ENCODE measurements at regions not wholly inside any gene's neighbourhood (a gene's known extent, or its start where the extent isn't known, plus 50 kb on each side); places are given as distances from the start of the nearest gene placed in this dataset.

DNA sequence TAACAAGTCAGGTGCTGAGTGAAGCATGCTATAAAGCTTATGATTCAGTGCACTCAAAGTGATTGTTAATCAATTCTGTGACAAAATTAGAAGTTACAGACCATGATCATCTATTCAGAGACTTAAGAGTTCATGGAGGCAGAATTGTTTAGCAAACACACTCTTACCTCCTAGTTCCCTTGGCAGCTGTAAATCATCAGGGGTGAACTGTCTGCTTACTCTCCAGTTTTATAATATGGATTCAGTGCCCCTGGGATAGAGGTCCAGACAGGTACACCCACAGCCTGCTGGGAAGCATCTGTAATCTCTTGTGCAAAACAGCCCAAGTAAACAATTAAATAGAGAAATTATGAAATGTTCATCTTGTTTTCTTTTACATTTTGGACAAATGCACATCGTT, 835.0 kb upstream of the COBL start:
- no peak for DNase-seq (ENCODE audit: low read depth)

GRCh38 chr7:52150952-52151351, 834.3 kb upstream of the COBL start:
- no peak for DNase-seq (ENCODE audit: low read depth)

DNA sequence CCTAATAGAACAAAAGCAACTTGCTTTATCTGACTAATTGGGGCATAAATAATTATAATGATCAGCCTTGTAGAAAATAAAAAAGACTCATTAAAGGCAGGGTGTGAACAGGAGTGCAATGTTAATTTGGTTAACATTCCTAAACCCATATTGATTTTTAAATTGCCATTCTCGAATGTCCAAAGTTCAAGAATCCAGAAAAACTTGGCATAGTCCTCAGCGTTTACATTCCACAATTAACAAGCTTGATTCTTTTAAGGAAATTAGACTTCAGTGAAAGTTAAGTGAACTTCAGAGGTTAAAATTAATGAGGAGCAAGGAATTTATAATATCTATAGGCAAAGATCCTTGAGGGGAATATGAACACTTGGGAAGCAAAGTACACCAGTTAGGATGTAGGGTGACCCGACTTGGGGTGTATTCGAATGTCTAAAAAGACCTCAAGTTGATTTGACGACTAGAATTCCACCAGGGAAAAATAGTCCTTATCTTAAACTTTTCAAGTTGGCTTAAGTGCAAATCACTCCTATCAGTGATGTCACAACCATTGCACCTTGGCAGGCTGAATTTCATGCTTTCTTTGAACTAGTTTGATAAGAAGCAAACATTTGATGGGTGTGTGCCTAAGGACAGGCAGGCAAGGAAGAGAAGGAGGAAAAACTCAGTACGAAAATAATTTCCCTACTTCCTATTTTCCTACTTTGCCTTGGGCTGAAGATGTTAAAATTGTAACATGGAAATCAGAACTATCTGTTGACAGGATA, 830.4 kb upstream of the COBL start:
- DNase-seq (ENCODE audit: low read depth): no peak

DNA sequence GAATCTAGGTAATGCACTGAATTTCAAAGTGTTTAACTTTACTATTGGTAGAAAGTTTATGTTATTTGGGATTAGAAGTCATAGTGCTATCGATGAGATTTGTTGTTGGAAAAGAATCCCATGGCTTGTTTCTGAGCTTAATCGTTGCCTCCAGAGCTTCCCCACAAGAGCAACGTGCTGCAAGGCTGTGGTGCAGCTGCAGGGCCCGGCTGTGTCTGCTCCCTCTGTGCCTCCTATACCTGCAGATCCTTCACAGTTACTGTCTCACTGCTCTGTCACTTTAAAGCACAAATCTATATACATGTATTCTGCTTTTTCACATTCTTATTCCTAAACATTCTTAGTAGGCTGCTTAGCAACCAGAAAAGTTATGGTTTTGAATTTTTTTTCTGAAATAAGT, 826.6 kb upstream of the COBL start:
- DNase-seq (ENCODE audit: low read depth): no peak

DNA sequence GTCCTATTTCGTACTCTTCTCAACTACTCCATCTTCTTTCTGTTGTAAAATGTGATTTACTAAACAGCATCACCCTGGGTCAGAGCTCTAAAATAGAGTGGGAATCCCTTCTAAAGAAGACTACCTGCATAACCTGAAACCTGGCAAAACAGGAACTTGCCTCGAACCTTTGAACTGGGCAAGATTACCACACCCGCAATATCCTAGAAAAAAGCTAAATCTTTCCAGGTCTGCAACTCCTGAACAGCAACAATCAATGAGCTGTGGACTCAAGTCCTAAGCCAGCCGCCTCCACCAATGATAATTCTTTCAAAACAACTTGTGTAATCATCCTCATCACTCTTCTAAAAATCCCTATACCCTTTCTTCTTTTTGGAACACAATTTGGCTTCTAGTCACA, 824.2 kb upstream of the COBL start:
- DNase-seq (ENCODE audit: low read depth): no peak

DNA sequence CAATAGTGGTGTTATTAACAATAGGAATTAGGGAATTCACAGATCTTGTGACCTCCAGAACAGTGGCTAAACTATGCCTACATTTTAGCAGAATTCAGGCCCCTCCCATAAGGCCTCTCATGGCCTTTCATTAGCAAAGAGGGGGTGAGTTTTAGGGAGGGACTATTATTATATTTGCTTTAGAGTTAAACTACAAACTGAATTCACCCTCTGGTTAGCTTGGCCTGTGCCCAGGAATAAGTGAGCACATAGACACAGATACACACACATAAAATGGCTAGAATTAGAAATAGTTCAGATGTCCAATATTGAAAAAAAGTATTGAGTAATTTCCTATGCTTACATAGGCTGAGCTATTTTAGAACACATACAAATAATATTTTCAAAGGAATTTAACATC, 818.8 kb upstream of the COBL start:
- DNase-seq (ENCODE audit: low read depth): no peak

GRCh38 chr7:52129278-52129677, 812.7 kb upstream of the COBL start:
- no peak for DNase-seq (ENCODE audit: low read depth)

DNA sequence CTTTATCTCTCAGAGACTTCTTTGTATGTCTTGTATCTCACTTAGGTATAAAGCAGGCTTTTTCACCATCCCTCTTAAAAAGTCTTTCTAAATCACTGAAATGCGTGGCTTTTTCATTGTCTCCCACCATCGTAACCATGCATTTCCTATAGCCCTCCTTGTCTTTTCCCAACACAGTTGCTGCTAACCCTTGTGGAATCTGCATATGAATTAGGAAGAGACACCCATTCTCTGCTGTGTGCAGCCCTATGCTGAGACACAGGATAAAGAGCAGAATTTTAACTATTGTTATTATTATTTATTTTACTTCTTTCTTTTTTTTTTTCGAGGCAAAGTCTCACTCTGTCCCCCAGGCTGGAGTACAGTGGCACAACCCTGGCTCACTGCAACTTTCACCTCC, 804.3 kb upstream of the COBL start:
- no peak for DNase-seq (ENCODE audit: low read depth)

DNA sequence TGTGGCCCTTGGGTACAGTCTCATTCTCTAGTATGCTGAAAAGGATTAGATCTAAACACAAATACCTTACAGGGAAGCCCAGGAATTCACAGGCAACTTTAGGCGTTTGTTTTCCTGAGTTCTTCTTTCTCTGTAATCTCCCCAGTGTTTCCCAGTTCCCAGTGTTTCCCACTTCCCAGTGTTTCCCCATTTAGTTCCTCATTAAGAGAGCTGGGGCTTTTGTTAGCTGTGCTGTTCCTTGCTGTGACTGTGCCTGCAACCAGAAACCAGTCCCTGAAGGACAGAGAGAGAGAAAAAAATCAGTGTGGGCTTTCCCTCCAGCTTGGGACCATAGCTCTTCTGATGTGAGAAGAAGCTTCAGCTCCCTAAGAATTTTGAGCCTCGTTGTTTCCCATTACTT, 802.9 kb upstream of the COBL start:
- no peak for DNase-seq (ENCODE audit: low read depth)

DNA sequence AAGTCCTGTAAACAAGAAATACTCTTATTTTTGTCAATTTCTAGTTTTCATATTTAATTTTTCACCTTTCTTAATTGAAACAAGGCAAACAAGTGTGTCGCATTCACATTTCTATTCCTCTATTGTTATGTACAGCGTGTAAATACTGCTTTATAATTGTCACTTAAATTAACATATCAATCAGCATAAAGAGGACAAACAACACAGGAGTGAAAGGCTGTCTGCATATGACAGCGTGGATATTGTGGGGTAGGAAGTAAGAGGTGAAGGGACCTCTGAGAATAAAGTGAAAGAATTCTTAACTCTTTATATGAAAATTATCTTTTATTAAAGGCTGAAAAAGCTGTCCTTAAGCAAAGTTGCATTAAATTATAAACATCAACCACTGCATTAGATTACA, 797.9 kb upstream of the COBL start:
- DNase-seq (ENCODE audit: low read depth): no peak

DNA sequence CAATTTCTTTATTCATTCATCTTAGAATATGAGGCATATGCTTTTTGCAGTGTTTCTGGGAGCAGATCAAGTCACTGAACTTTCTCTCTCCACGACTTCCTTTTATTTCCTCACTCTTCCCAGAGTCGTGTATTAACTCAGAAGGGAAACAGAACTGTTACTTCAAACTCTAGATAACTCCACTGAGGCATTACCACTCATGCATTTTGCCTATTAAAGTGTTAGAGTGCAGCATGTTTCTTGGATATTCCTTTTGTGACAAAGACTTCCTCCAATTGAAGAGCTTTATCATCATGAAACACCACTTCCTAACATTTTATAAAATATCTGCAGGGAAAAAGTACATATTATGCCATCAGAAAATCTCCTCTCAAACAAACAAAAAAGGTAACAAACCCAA, 797.4 kb upstream of the COBL start:
- no peak for DNase-seq (ENCODE audit: low read depth)

- no peak for DNase-seq (ENCODE audit: low read depth)
Observed at GRCh38 chr7:52107355-52107754, 790.7 kb upstream of the COBL start.

DNA sequence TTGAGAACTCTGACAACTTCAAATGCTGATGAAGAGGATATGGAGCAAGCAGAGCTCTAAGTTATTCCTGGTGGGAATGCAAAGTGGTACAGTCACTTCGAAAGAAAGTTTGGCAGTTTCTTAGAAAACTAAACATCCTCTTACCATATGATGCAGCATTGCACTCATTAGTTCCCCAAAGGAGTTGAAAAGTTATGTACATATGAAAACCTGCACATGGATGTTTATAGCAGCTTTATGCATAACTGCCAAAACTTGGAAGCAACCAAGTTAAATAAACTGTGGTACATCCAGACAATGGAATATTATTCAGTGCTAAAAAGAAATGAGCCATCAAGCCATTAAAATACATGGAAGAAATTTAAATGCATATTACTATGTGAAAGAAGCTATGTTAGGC, 779.3 kb upstream of the COBL start:
- DNase-seq (ENCODE audit: low read depth): no peak

GRCh38 chr7:52091996-52092395, 775.4 kb upstream of the COBL start:
- no peak for DNase-seq (ENCODE audit: low read depth)

DNA sequence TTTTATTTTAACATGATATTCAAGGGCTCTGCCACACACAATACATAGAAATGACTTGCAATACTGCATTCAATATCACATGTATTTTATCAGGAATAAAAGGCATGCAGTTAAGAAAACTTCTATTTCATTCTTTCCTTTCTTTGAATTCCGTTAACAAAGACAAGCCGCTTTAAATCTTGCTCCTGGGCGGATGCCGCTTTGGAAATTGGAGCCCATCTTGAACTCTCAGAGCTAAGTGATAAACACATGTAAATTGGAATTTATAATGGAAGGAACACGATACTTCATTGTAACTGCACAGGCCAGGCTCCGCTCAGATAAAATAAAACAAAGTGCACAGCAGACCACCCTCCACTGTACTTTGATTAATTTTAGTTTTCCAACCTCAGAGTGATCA, 774.5 kb upstream of the COBL start:
- no peak for DNase-seq (ENCODE audit: low read depth)

GRCh38 chr7:52088008-52088901, 771.6 kb upstream of the COBL start:
- no peak for DNase-seq (ENCODE audit: low read depth)

DNA sequence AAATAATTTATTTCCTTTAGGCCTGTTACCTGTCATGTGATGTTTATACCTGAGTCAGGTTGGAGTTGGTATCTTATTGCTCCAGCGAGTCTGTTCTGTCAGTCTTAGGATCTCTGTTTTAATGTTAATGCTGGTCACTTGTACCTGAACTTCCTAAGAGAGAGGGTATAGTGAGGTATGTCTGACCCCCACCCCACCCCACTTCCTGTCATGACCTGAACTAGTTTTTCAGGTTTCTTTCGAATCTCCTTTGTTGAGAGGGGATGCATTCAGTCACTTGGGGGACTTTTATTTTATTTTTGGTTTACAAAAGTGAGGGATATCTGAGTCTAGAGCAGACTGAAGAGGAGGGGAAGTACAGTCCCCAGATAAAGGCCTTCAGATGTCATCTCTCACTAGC, 769.0 kb upstream of the COBL start:
- no peak for DNase-seq (ENCODE audit: low read depth)

GRCh38 chr7:52080493-52080892, 763.9 kb upstream of the COBL start:
- no peak for DNase-seq (ENCODE audit: low read depth)

DNA sequence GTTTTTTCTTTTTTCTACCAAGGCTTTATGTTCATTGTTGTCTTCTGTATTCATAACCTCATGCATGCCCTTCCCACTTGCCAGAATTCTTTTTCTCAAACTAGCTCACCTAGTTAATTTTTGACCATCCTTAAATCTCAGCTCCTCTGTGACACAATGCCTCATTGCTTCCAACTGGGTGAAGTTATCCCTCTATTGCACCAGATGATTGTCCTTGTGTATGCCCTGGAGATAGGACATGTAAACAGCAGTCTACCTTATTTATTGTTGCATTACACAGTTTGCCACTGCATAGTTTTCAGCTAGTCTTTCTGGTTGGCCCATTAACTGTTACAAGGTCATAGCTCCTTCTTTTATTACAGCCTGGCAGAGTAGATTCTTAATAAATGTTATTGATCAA, 763.1 kb upstream of the COBL start:
- no peak for DNase-seq (ENCODE audit: low read depth)

- no peak for DNase-seq (ENCODE audit: low read depth)
Observed at GRCh38 chr7:52077571-52077970, 761.0 kb upstream of the COBL start.

- DNase-seq (ENCODE audit: low read depth): no peak
Observed at GRCh38 chr7:52074912-52075311, 758.3 kb upstream of the COBL start.

- no peak for DNase-seq (ENCODE audit: low read depth)
Observed at GRCh38 chr7:52074071-52074470, 757.5 kb upstream of the COBL start.

GRCh38 chr7:52071744-52072143, 755.1 kb upstream of the COBL start:
- DNase-seq (ENCODE audit: low read depth): no peak
